ENCODE measurements at regions not wholly inside any gene's neighbourhood (a gene's known extent, or its start where the extent isn't known, plus 50 kb on each side); places are given as distances from the start of the nearest gene placed in this dataset.

DNA sequence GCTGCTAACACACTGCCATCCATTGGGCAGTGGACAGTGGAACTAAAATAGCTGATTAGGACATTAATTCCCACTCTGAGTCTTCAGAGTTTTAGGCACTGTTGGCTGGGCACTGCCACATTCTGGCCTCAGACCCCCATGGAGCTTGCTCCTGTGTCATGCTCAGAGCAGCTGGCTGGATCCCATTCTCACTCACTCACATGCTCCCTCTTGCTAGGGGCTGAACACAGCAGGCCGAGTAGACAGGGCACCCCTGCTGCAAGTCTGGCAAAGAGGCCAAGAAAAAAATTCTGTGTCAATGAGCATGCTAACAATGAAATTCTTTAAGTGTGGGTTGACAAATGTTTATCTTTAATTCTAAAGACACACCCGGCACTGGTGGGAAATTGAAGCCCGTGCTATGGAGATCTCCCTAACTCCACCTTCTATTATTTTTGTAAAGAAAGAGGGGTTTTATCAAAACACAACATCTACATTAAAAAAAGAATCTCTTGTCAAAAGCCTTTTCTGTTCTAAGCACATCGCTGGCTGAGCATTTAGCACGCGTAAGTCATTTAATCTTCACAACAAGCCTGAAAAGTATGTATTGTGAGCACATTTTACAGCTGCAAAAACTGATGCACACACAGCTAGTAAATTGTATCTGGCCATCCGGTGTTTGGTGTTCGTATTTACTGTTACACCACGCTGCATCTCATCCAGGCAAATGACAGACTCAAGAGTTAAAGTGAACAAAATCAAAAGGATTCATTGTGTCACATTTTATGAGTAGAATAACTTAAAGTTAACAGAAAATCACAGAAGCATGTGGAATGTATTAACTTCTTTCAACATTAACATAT is 362.1 kb downstream of the PLOD2 start:
- intact Hi-C loops (cut with DNase I) = no loop called here
- ATAC-seq = peak in 1 of 2 donors; percentile 47
- no peak for DNase-seq

DNA sequence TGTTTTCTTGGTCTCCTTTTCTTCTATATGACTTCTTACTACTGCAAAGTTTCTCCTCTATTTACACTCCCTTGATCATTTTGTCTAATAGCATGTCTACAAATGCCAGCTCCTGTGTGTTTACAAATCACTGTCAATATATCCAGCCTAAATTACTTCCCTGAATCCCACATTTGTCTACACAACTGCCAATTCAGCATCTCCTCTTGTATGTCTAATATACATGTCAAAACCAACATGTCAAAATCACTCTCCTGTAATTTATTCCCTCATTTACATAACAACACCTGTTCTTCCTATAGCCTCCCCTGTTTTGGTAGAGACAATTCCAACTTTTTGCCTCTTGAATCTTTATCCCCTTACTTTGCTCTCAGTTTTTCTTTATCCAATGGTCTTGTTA is 359.3 kb downstream of the PLOD2 start:
- DNase-seq (no peak), ATAC-seq (no peak)
- intact Hi-C loops (cut with DNase I) = no loop called here

DNA sequence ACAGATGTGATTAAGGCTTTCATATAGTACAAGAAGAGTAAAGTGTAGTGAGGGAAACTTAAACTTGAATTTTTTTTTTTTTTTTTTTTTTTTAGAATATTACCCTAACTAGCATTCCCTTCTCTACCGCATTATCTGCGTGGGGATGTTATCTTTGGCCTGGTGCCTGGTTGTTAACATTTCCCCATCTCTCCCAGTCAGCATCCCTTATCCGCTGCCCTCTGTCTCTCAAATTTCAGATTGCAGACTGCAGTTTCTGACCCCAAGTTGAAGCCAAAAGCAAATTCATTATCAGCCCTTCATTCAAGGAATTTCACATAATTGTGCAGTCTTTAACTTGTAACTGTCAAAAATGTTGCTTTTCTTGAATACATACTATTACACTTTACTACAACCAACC is 353.0 kb downstream of the PLOD2 start:
- DNase-seq (peak; percentile 37), ATAC-seq (peak; percentile 55 to 86)
- intact Hi-C loops (cut with DNase I) = no loop called here

DNA sequence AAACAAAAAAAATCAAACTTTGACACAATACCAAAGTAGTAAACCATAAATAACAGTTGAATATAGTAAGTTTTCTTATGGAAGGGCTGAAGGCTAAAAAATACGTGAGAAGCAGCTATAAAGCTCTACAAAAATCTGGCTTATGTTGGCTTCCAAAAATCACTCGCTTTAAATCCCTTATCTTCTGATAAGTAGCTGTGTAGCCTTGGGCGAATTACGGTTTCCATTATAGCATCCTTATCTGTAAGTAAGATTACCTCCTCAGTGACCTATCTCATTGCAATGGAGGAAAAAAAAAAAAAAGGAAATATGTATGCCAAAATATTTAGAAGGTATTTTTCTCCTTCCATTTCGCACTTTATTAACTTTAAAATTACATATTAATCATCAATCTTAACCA is 348.6 kb downstream of the PLOD2 start:
- intact Hi-C loops (cut with DNase I) = no loop called here
- no peak for ATAC-seq
- no peak for DNase-seq

DNA sequence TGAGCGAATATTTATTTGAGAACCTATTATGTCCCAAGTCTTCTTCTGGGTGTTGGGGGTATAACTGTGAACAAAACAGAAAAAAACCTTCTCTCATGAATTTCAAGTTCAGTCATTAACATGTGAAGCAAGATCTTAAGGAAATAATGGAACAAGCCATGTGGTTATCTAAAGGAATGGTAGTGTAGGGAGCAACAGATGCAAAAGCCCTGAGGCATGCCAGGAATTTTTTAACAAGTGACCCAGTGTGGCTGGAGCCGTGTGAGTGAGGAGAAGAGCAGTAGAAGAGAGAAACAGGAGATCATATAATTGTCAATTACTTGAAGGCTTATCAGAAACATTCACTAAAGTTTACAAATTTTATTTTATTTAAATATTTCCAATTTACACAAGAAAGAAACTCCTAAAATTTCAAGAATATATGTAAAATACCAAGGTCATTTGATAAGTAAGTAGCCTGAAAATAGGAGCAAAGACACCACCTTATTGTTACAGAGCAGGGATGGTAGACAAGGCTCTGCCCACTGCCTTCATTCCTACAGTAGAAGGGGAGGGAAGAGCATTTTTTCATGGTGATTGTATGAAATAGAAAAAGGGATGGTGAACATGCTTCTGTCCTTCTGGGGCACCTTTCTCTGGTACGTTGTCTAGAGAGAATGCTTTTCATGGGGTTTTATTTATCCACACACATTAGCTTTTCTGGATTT is 345.1 kb downstream of the PLOD2 start:
- DNase-seq = no peak
- intact Hi-C loops (cut with DNase I) = no loop called here
- no peak for ATAC-seq

DNA sequence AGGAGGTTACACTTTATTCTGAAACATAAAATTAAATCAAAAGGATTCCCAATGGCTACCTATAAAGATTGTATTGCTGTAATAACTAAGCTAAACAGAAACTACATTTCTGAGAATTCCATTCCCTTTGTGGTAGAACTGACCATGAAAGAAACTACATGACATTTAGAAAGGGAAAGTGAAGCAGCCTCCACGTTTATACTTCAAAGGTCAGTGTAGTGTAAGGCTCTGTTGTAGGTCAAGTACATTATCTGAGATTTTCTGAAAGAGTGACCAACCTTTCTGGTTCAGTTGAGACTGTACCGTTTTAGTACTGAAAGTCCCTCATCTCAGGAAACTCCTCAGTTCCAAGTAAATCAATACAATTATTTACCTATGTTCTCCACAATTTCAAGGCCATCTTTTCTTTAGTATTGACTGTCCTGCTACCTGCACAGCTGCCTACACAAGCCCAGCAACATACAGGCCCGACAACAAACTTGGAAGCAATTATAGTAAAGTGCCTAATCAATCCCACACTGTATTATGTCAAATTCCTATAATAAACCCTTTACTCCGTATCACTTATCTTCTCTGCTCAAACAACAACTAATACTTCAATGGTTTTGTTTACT is 343.0 kb downstream of the PLOD2 start:
- DNase-seq (no peak), ATAC-seq (no peak)
- intact Hi-C loops (cut with DNase I) = no loop called here

DNA sequence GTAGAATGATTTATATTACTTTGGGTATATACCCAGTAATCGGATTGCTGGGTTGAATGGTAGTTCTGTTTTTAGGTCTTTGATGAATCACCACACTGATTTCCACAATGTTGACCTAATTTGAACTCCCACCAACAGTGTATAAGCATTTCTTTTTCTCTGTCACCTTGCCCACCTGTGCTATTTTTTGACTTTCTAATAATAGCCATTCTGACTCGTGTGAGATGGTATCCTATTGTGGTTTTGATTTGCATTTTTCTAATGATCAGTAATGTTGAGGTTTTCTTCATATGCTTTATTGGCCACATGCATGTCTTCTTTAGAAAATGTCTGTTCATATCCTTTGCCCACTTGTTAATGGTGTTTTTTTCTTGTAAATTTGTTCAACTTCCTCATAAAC is 340.8 kb downstream of the PLOD2 start:
- intact Hi-C loops (cut with DNase I) = no loop called here
- no peak for ATAC-seq
- no peak for DNase-seq

DNA sequence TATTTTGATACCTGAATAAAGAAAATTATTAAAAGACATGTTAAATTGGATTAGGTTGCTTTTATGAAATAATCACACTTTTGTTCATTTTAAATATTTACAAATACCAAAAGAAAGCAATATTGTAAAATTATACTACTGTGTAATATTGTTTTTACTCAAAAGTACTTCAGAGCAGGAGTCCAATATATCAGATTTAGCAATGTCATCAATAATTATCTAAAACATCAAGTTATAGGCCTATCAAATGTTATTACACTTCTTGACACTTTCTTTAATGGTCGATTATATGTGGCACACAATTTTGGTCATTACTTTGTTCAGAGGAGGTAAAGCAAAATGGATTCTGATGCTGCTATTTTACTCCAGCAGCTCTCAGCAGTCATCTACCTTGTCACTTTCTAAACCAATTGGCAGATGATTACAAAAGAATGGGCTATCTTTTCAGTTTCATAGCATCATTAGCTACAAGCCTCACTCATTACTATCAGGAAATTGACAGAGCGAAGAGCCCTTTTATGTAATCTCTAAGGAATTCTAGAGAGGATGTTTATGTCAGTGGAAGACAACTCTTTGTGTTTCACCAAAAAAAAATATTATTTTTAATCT is 318.6 kb downstream of the PLOD2 start:
- intact Hi-C loops (cut with DNase I) = no loop called here
- ATAC-seq (no peak), DNase-seq (no peak)

DNA sequence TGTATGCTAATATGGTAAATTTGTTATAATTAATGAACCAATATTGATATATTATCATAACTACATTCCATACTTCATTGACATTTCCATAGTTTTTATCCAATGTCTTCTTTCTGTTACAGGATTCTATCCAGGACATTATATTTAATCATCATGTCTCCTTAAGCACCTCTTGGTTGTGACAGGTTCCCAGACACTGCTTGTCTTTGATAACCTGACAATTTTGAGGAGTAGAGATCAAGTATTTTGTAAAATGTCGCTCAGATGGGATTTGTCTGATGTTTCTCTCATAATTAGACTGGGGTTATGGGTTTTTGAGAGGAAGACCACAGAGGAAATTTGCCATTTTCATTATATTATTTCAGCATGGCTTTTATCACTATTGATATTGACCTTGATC is 317.4 kb downstream of the PLOD2 start:
- intact Hi-C loops (cut with DNase I) = no loop called here
- no peak for DNase-seq
- ATAC-seq = no peak

DNA sequence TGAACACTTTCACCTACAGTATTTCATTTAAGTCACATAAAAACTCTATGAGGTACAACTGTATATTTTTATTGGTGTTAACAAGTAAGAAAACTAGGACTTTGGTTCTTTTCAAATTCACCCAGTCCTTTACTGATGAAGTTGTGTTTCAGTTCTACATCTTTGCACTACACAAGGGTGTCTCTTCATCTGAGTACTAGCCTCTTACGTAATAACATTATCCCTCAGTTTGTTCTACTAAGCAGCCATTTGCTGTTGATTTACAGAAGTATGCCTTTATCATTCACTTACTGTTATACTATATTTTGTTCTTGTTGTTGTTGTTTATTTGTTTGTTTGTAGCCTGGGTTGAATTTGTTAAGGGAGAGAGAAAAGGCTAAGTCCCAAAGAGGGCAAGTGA is 311.9 kb downstream of the PLOD2 start:
- intact Hi-C loops (cut with DNase I) = no loop called here
- ATAC-seq (no peak), DNase-seq (no peak)

DNA sequence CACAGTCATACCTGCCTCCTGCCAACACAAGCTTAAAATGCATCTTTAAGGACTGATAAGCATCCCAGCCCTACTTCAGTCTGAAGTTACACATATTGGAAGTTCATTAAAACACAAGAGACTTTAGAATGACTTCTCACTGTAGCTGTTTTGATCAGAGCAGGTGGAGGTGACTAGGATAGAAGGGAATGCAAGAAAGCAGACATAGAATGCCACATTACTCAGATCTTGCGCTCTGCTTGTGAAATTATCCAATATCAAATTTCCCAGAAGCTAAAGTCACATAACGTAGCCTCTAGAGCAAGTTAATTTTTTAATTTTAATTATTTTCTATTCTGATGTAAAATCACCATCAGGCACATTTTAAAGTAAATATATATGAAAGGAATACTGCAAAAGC is 306.5 kb downstream of the PLOD2 start:
- no peak for DNase-seq
- no peak for ATAC-seq
- intact Hi-C loops (cut with DNase I) = no loop called here

DNA sequence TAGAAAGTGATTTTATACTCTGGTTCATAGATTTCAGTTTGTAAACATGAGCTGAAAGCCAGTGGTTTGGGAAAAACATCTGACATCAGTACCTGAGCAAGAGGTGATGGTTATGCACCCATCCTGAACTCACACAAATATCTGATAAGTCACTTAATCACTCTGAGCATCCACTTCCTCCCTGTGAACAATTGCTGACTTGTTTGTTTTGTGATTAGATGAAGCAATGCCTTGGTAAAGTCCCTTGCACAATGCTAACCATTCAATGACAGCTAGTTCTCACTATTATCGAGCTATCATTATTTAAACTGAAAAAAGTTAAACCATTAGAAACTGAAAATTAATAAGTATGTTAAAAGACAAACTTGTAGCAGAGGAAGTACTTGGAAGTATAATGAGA is 303.0 kb downstream of the PLOD2 start:
- intact Hi-C loops (cut with DNase I) = no loop called here
- no peak for DNase-seq
- ATAC-seq = no peak

DNA sequence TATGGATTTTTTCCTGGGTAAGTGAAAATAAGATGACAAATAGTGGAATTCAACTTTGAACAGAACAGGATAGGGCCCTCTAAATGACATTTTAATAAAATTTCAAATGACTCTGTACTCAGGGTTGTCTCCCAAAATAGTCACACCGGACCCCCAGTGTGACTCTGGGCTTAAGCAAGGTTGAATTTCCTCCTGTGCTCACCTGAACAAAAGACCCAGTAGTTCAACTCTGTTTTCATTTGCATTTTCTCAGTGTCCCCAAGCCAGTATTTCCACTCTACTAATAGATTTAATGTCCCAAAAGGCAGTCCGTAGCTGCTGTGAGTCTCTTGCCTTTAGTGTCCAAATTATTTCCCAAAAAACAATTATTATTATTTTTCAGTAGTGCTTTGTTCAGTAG is 296.6 kb downstream of the PLOD2 start:
- DNase-seq (no peak), ATAC-seq (no peak)
- intact Hi-C loops (cut with DNase I) = no loop called here

DNA sequence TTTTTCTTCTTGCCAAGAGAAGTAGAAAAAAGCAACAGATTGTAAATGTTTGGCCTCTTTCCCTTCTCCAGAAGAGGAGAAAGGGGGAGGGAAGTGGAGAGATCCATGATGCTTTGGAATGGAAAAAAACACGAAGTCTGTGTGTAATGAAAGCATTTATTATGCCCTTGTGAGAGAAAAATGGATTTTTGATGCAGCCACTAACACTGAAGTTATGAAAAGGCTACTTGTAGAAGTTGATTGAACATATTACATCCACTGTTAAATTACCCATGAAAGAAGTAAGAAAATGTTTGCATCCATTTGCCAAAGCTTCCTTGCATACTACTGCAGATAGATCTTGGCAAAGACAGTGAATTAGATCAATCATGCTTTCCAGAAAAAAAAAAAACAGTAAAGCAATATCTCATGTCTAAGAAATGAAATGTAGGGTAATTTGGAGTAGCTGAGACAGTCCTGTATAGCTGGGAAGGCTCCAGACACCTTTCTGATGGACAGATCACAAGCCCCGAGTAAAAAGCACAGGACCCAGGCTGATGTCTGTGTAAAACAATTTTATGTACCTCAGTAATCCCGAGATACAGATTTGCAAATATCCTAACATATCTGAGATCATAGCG is 295.5 kb downstream of the PLOD2 start:
- intact Hi-C loops (cut with DNase I) = no loop called here

DNA sequence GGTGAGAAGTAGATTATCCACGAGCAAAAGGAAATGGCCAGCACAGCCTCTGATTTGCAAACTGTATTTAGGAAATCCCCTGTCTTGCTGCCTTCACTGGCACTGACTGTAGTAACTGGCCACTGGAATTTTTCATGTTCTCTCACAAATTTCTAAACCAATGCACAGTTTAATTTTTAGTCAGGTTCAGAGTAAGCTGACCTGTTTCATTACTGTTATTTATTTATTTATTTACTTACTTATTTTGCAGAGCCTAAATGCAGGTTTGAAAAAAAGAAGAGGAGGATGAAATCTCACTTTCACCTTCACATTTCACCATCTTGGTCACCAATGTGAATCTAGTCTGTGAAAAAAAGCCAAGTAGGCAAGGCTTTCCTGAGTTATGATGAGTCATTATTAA is 291.0 kb downstream of the PLOD2 start:
- intact Hi-C loops (cut with DNase I) = no loop called here
- DNase-seq (no peak), ATAC-seq (no peak)

More for the DNA sequence above, 295.5 kb downstream of the PLOD2 start:
- DNase-seq (no peak), ATAC-seq (no peak)

DNA sequence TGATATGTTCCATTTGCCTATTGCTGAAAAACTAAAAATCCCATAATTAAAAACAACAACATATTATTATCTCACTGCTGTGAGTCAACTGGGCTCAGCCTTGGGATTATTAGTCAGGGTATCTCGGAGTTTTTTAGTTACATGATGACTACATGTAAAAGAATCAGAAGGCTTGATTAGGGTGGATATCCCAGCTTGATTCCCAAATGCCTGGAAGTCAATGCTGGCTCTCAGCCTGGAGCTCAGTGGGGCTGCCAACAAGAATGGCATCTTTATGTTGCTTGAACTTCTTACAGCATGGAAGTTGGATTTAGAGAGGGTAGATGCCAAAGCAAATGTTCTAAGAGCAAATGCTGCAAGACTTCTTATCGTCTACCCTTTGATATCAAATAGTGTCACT is 278.5 kb downstream of the PLOD2 start:
- intact Hi-C loops (cut with DNase I) = no loop called here
- DNase-seq = no peak
- peak in 1 of 2 donors; percentile 43 for ATAC-seq

DNA sequence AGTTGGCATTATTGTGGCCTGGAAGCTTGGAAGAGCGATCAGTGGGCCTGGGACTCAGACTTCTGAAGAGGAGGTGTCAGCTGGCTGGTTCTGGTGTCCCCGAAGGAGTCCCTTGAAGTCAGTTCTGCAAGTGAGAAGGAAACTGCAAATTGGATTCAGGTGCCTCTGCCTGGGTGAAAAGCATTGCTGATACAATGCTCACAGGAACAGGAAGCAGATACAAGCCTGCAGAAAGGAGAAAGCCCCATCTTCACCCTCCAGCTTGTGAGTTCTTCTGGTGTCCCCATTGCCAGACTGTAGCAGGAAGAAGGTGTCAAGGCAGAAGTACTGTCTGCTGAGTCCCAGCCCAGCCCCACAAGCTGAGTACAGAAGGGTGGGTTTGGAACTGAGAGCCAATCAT is 271.3 kb downstream of the PLOD2 start:
- intact Hi-C loops (cut with DNase I) = no loop called here
- ATAC-seq (no peak), DNase-seq (no peak)

DNA sequence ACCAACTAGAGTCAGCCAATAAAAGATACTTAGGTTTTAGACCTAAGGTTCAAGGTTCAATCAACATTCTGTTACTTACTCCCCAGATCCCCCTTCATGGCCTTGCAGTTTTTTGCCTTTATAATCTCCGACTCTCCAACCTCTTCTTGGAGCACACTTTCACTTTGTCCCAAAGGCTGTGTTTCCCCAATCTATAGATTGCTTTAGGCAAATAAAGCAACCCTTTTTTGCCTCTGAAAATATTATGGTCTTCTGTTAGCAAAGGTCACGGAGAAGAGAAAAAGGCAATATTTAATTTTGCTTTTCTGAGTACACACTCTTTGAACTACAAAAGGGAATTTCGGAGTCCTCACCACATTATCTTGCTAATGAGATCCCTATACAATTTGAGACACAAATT is 268.1 kb downstream of the PLOD2 start:
- no peak for DNase-seq
- intact Hi-C loops (cut with DNase I) = no loop called here
- ATAC-seq = no peak

DNA sequence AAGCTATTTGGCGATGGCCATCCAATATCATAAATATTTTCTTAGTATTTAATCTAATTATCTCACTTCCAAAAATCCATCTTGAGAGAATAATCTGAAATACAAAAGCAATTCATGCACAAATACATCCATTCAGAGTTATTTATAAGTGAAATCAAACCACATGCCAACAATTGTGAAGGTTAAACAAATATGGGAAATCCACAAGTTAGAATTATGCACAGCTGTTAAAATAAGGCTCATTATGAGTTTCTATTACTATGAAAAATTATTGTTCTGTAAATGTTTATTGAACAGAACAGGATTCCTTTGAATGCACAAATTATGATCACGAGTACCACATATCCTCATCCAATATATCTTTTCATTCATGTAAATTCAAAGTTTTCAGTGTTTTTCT is 267.7 kb downstream of the PLOD2 start:
- no peak for DNase-seq
- intact Hi-C loops (cut with DNase I) = no loop called here
- ATAC-seq = no peak

DNA sequence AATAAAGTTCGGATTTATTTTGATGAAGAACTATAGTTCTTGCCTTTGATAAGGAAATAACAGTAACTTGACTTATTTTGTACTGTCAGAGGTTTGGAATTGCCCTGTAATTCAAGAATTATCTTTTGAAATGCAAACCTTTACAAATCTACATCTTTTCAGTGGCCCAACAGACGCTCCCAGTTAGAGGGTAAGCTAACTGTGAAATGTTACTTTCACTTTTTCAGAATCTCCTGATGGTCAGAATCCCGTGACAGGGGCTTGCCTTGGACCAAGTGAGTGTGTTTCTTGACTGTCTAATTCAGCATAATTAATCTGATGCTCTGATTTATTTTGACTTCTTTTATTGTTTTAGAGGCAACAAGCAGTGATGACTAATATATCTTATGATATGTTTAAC is 262.5 kb downstream of the PLOD2 start:
- intact Hi-C loops (cut with DNase I) = no loop called here
- ATAC-seq (peak; percentile 42 to 44), DNase-seq (no peak)

All from left cardiac atrium (tissue), 4 donors.